HPDE6-E6E7 (cell line): ENCODE measurements at regions not wholly inside any gene's neighbourhood (a gene's known extent, or its start where the extent isn't known, plus 50 kb on each side); places are given as distances from the start of the nearest gene placed in this dataset.
"Not testable (repeated sequence)": the region's sequence is repeated elsewhere in the genome, so short reads cannot be mapped to it uniquely, and the experiment has no call there.

ENCODE experiments used
- DNase-seq: peaks from one replicate; pipeline ENCODE4 v3.0.0; 2011; ENCODE audit warnings: missing footprints; ENCODE audit errors: extremely low spot score

DNA sequence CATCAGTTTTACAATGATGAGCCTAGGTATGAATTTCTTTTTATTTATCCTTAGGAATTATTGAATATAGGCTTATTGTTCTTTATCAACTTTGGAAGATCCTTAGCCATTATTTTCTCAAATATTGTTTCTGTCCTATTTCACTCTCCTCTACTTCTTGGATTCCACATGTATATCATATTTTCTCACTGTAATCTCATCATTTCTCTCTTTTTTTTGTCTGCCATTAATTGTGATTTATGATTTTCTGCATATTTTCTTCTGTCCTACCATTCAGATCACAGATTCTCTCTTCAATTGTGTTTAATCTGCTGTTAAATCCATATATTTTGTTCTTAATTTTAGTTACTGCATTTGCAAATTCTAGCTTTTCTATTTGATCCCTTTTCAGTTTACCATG, 139.8 kb downstream of the ARRDC3 start:
- DNase-seq: no peak

DNA sequence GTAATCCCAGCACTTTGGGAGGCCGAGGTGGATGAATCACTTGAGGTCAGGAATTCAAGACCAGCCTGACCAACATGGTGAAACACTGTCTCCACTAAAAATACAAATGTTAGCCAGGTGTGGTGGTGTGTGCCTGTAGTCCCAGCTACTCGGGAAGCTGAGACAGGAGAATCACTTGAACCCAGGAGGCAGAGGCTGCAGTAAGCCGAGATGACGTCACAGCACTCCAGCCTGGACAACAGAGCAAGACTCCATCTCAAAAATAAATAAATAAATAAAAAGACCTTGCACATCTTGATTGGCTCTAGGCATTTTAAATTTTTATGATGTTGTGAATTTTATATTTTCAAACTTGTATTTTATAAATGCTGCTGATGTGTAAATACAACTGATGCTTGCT, 141.7 kb downstream of the ARRDC3 start:
- DNase-seq: not testable (repeated sequence)

DNA sequence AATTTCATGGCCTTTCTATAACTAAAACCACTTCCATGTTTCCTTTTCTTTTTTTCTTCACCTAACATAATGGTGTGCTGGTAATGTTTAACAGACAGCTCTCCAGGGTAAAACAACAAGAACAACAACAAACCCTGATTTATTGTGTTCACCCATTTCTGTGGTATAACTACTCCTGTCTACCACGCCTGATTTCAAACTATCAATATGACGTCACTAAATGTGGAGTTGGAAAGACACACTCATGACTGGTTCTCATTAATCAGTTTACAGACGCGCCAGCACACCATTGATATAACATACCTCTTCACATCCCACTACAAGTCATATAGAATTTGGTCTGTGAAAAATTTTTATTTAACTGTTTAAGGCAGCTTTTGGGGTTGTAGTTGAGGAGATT, 142.9 kb downstream of the ARRDC3 start:
- no peak for DNase-seq

DNA sequence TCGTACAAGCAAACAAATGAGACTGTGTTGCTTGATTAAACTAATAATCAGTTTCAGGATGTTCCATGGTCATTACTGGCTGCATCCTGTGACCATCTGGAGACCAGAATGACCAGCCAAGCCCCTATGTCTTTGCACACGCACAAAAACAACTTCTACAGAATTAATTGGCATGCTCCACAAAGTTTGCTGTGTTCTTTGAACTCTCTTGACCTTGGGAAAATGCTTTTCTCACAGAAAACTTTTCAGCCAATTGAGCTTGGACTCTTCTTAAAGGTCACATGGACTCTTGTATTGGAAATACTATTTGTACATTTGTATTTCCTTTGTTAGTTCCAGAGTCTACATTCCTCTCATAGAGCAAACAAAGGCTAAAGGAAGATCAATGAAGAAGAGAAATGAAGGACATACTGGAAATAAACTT, 147.8 kb downstream of the ARRDC3 start:
- no peak for DNase-seq

DNA sequence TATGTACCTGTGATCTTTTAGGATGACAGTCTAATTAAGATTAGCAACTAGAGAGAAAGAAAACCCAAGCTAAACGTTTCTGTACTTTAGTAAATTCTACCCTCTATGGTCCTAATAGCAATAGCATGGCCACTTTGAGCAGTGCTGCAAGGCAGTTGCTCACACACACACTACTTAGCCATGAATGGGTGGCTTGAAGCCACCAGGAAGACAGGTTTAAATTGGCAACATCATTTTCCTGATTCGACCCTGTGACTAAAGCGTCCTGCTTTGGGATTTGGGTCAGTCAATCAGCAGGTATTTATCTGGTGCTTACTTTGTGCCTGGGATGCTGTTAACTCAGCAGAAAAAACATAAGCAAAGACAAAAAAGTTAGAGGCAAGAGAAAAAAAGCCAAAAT, 150.6 kb downstream of the ARRDC3 start:
- DNase-seq: no peak

DNA sequence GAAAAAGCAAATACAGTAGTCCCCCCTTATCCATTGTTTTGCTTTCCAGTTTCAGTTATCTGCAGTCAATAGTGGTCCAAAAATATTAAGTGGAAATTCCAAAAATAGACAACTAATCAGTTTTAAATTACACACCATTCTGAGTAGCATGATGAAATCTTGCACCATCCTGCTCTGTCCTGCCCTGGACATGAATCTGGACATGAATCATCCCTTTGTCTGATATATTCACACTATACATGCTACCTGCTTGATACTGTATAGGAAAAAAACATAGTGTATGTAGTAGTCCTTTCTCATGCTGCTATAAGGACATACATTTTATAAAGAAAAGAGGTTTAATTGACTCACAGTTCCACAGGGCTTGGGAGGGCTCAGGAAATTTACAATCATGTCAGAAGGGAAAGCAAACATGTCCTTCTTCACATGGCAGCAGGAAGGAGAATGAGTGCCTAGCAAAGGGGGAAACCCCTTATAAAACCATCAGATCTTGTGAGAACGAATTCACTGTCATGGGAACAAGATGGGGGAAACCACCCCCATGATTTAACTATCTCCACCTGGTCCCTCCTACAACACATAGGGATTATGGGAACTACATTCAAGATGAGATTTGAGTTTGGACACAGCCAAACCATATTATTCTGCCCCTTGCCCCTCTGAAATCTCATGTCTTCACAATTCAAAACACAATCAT, 153.9 kb downstream of the ARRDC3 start:
- no peak for DNase-seq

DNA sequence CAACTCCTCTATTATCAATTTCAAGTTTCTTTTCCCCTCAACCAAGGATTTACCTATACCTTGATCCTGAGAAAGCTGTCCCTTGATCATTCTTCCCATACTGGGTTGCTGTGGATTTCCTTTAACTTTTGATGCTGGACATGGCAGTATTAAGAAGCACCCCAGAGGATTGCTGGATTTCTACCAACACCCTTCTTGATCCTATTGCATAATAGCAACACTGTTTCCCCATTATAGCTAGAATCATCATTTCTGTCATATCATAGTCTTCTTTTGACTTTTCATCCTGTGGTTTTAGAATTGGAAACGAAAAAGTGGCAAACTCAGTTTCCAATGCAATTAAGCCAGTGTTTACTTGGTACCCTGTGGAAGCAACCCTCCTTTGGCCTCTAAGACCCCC, 154.9 kb downstream of the ARRDC3 start:
- no peak for DNase-seq

DNA sequence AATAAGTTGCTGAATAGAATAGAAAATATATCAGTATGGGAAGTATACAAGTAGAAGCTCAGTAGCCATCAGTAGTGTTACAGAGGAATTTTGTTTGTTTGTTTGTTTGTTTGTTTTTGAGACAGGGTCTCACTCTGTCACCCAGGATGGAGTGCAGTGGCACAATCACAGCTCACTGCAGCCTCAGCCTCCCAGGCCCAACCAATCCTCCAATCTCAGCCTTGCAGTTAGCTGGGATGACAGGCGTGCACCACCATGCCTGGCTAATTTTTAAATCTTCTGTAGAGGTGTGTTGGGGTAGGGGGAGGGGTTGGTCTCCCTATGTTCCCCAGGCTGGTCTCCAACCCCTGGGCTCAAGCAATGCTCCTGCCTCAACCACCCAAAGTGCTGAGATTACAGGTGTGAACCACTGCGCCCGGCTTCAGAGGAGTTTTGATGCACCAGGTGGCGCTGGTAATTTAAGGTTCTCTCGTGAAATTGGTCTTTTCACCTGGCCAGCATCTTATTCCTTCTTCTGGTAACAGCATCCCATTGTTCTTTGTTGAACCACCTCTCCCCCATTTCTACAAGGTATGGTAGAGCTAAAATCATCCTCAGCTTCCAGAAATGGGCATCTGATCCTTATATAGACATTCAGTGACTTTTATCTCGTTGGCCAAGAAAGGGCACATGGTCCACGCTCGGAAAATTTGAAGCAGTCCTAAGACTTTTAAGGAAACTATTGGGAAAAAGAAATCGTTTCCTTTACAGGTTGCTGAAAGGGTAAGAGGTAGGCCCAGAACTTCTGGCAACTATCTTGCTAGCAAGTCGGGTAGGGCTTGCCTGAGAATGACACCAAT, 157.1 kb downstream of the ARRDC3 start:
- peak; percentile 44 for DNase-seq

DNA sequence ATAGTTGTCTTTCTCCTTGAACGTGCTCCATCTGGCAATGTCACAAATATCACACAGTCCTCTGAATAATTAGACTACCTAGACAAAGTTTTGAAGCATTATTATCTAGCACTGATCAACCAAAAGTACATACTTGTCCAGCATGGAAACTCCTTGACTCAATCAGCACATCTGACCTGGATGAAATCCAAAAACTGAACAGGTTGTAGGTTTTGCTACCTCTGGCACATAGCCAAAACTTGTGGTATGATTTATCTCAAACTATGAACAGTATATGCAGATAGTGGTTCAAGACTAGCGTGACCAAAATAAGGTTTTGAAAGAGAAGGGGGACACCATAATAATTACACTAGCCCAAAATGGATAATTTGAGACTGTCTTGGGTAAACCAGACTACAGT, 158.1 kb downstream of the ARRDC3 start:
- no peak for DNase-seq

DNA sequence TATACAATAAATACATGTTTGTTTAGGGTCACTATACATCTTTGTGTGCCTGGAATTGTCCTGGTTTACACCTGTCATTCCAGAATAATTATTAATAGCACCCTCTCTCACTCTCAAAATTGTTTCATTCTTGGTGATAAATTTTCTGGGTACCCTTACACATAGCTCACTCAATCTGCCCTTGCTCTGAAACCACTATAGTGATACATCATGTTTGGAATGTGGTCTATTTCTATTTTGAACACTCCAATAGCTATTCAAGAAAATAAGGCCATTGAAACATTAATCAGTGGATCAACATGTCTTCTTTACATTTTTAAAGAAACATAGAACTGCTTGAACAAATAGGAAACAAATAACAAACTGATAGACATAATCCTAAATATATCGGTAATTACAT, 158.7 kb downstream of the ARRDC3 start:
- DNase-seq: no peak

DNA sequence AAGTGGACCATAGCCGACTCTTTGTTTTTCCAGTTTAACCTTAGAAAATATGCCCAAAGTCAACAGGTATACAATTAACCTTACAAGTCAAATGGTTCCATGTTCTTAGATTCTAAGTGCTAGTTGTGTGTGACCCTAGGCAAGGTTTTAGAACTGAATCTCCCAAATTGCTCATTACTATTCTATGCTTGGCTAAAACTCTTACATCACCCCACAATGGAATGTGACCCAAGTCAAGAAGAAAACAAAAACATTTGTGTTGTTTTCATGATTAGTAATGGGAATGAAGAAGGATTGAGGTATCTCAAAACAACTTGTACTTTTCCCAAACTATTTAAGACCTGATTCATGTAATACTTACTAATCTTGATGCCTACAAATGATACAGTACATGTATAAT, 159.2 kb downstream of the ARRDC3 start:
- DNase-seq: no peak

DNA sequence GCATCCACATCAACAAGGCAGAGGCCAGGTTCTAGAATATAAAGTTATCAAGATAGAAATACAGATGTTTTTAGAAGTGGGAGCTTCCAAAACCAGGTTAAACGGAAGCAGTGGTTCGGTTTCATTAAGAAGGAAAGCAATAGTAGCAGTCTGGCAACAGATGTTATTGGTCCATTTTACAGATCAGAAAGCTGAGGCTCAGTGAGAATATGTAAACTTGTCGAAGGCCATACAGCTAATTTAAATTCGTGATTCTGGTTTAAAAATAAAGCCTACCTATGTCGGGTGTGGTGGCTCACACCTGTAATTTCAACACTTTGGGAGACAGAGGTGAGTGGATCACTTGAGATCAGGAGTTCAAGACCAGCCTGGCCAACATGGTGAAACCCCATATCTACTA, 160.6 kb downstream of the ARRDC3 start:
- no peak for DNase-seq

DNA sequence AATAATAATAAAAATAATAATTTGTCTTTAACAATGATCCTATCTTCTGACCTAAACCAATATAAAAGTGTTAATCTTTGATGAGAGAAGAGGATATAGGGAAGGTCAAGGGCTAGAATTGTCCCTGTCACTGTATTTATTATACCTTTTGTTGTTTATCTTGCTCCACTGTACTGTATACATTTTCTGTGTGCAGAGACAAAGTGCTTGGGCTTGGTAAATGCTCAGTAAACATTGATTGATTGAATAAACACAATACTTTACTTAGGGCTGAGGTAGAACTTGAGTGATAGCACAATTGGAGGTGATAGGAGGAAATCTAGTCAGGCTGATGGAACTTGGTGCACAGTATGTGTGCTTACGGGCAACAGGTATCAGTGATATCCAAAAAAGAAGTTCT, 161.2 kb downstream of the ARRDC3 start:
- DNase-seq: no peak

DNA sequence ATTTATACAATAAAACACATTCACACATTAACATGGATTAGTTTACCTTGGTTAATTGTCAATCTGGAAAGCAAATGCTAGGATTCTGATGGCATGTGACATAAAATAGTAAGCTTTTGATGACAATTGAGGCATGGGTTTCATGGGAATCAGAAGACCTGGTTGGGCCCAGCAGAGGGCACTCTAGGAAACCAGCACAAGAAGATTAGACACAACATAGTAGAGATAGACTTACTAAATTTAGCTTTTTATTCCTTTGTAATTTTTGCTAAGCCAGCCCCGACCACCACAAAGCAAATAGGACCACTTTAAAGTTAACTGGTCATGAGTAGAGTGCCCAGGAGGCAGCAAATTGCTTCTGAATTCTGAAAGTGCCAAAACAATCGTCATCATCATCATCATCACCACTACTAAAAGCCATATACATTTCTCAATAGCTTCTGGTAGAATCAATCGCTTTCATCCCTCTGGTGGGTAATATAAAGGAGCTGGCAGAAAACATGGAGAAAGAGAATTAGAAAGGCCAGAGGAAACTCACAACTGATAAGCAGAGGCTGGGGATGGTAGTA, 163.2 kb downstream of the ARRDC3 start:
- DNase-seq: no peak

DNA sequence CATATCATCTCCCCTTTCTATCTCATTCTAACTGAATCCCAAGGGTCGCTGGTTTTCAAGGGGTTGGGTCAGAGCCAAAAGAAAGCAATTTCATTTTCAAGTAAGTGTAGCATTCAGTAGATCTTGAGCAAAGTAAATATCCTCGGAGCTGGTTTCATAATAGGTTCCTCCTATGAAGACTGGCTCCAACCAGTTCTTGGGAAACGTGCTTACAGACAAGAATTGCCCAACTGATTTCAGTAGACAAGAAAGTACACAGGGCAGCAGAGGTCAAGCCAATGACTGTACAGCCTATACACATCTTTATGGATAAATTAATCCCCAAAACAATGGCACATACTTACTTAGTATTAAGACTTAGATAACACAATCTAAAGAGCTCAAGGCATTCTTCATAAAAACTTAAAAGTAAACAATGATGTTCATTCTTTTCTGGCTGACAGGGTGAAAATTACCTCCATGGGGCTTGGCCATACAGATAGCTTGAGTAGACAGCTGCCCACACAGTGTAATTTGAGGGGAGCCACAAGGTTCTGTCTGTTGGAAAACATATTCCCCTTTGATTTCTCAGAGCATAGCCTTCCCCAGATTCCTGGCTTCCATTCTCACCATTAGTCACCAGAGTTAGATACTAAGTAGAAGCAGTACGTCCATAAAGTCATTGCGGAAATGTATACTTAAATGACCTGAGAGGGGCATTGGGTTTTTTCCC, 163.9 kb downstream of the ARRDC3 start:
- DNase-seq: peak; percentile 55

DNA sequence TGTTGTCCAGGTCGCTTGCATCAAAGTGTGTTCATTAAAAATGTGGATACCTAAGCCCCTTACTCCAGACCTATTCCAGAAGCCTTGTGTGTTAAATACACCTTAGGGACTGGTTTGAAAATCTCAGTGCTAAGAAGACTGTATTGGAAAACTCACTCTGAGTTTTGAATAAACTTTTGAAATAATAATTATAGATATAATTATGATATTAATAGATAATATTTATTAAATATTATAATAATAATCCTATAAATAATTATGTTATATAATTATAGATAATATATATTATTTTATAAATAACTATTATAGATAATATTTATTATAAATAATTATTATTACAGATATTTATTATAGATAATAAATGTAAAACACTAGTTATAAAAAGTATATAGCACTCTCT, 165.3 kb downstream of the ARRDC3 start:
- DNase-seq: no peak

DNA sequence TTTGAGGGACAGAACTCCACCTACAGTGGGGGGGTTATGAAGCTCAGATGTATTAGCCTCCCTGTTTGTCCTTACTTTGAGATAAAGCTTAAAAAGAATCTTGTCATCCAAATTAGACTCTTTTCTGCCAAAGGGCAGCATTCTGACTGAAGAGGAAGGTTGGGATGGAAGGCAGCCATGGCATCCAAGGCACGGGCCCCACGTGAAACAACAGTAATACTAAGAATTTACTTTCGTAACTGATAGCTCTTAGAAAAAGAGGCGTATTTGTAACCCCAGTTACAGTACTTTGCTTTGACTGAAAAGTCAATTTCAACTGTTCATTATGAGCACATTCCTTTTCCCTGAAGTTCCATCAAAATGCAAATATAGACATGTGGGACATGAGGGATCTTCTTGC, 168.5 kb downstream of the ARRDC3 start:
- no peak for DNase-seq
